Mesenchymal stem cell (in vitro differentiated cells and primary cell): ENCODE measurements at regions not wholly inside any gene's neighbourhood (a gene's known extent, or its start where the extent isn't known, plus 50 kb on each side); places are given as distances from the start of the nearest gene placed in this dataset.

Source experiments
- DNase-seq: peaks from one replicate; pipeline ENCODE4 v3.0.0-alpha.2; 2013
- H2AFZ ChIP-seq: one replicate; pipeline ENCODE4 v1.6.1; 2013; ENCODE audit warnings: low read depth, mild to moderate bottlenecking, control low read depth, inconsistent platforms, low read length, moderate library complexity
- H2AK5ac ChIP-seq: 2 replicates; pipeline ENCODE4 v1.6.1; 2013; ENCODE audit warnings: low read length, moderate library complexity, mild to moderate bottlenecking, inconsistent platforms; ENCODE audit not compliant: severe bottlenecking
- H2BK120ac ChIP-seq: one replicate; pipeline ENCODE4 v1.6.1; 2013; ENCODE audit warnings: low read depth, mild to moderate bottlenecking, inconsistent platforms, low read length, moderate library complexity
- H2BK12ac ChIP-seq, 2 experiments: one replicate each; pipeline ENCODE4 v1.6.1; 2013; ENCODE audit warnings: inconsistent platforms in 2 of 2, low read length in 2 of 2, mild to moderate bottlenecking in 2 of 2, moderate library complexity in 2 of 2, control low read depth in 1 of 2
- H2BK15ac ChIP-seq: one replicate; pipeline ENCODE4 v1.6.1; 2013; ENCODE audit warnings: mild to moderate bottlenecking, low read depth, inconsistent platforms; ENCODE audit not compliant: poor library complexity, severe bottlenecking
- H2BK5ac ChIP-seq: 2 replicates; pipeline ENCODE4 v1.6.1; 2013; ENCODE audit warnings: low read depth, mild to moderate bottlenecking, low read length, control low read depth, inconsistent platforms; ENCODE audit not compliant: poor library complexity, severe bottlenecking
- H3K14ac ChIP-seq, 2 experiments: one replicate each; pipeline ENCODE4 v1.6.1; 2013; ENCODE audit warnings: inconsistent platforms in 2 of 2, low read length in 2 of 2, control low read depth in 1 of 2, mild to moderate bottlenecking in 1 of 2, moderate library complexity in 1 of 2
- H3K18ac ChIP-seq, 2 experiments: one replicate each; pipeline ENCODE4 v1.6.1; 2013; ENCODE audit warnings: inconsistent platforms in 2 of 2, low read length in 2 of 2, control low read depth in 1 of 2, low read depth in 1 of 2, mild to moderate bottlenecking in 1 of 2
- H3K23ac ChIP-seq, 2 experiments: one replicate each; pipeline ENCODE4 v1.6.1; 2013; ENCODE audit warnings: inconsistent platforms in 2 of 2, low read length in 2 of 2, mild to moderate bottlenecking in 2 of 2, moderate library complexity in 2 of 2, control low read depth in 1 of 2
- H3K27ac ChIP-seq: 2 replicates; pipeline ENCODE4 v1.5.1; 2013; ENCODE audit warnings: mild to moderate bottlenecking, moderate library complexity, low read length, control low read depth, inconsistent platforms; ENCODE audit not compliant: poor library complexity, severe bottlenecking
- H3K27me3 ChIP-seq, 2 experiments: 2 replicates each; pipeline versions ENCODE4 v1.6.1 to v1.7.0; 2013; ENCODE audit warnings: low read length in 2 of 2, mild to moderate bottlenecking in 2 of 2, moderate library complexity in 2 of 2, control low read depth in 1 of 2, inconsistent platforms in 1 of 2; ENCODE audit not compliant: control insufficient read depth in 1 of 2, insufficient read depth in 1 of 2
- H3K36me3 ChIP-seq, 2 experiments: 2 replicates each; pipeline versions ENCODE4 v1.6.1 to v1.7.0; 2013; ENCODE audit warnings: low read length in 2 of 2, control low read depth in 1 of 2, inconsistent platforms in 1 of 2, low read depth in 1 of 2, mild to moderate bottlenecking in 1 of 2; ENCODE audit not compliant: insufficient read depth in 2 of 2, control insufficient read depth in 1 of 2
- H3K4ac ChIP-seq, 2 experiments: one replicate each; pipeline ENCODE4 v1.6.1; 2013; ENCODE audit warnings: inconsistent platforms in 2 of 2, low read length in 2 of 2, mild to moderate bottlenecking in 2 of 2, moderate library complexity in 2 of 2, control low read depth in 1 of 2, low read depth in 1 of 2
- H3K4me1 ChIP-seq: 2 replicates; pipeline ENCODE4 v1.6.1; 2013; ENCODE audit warnings: low read depth, low read length, control low read depth; ENCODE audit not compliant: control insufficient read depth, insufficient read depth
- H3K4me2 ChIP-seq: 2 replicates; pipeline ENCODE4 v1.6.1; 2013; ENCODE audit warnings: low read length, mild to moderate bottlenecking, inconsistent platforms; ENCODE audit not compliant: poor library complexity, severe bottlenecking
- H3K4me3 ChIP-seq, 2 experiments: 2 replicates each; pipeline versions ENCODE4 v1.5.1 to v1.7.0; 2013; ENCODE audit warnings: low read length in 2 of 2, mild to moderate bottlenecking in 2 of 2, control low read depth in 1 of 2, low read depth in 1 of 2; ENCODE audit not compliant: insufficient read depth in 1 of 2
- H3K79me1 ChIP-seq: replicated peaks from 2 replicates; pipeline ENCODE4 v1.6.1; 2013; ENCODE audit warnings: mild to moderate bottlenecking, control low read depth, low read length, inconsistent platforms; ENCODE audit not compliant: poor library complexity, severe bottlenecking
- H3K9ac ChIP-seq: 2 replicates; pipeline ENCODE4 v1.7.0; 2013; ENCODE audit warnings: mild to moderate bottlenecking, low read length, moderate library complexity
- H3K9me3 ChIP-seq: 2 replicates; pipeline ENCODE4 v1.7.0; 2013; ENCODE audit warnings: mild to moderate bottlenecking, low read length; ENCODE audit not compliant: control insufficient read depth
- H4K8ac ChIP-seq: one replicate; pipeline ENCODE4 v1.6.1; 2013; ENCODE audit warnings: inconsistent platforms, mild to moderate bottlenecking, low read length, moderate library complexity
- H4K91ac ChIP-seq: one replicate; pipeline ENCODE4 v1.6.1; 2013; ENCODE audit warnings: mild to moderate bottlenecking, low read length, inconsistent platforms
- WGBS: methylation state at CpG from one replicate; pipeline ENCODE4 v1.1.7; 2013; ENCODE audit warnings: mixed read lengths; 5-methylcytosine and 5-hydroxymethylcytosine counted together

- peak; percentile 18 for DNase-seq
- Histone ChIP-seq H2BK120ac (no peak overlapping the region), H3K4ac (no peak overlapping the region), H3K4me2 (no peak overlapping the region), H3K23ac (no peak overlapping the region), H3K9ac (no peak overlapping the region), H3K9me3 (peaks cover 5% of the 10 kb centered on the region), H2BK5ac (no peak overlapping the region), H4K91ac (no peak overlapping the region), H3K27me3 (no peaks in the 10 kb centered on the region), H3K18ac (no peak overlapping the region), H3K4me3 (no peak overlapping the region), H3K14ac (no peak overlapping the region), H3K27ac (no peak overlapping the region), H3K4me1 (no peaks in the 10 kb centered on the region), H2BK15ac (no peak overlapping the region), H3K36me3 (no peaks in the 10 kb centered on the region), H2BK12ac (no peak overlapping the region), H2AK5ac (no peak overlapping the region), H3K79me1 (no peaks in the 10 kb centered on the region), H2AFZ (no peak overlapping the region), H4K8ac (no peak overlapping the region)
These were observed 171.8 kb downstream of the UBE2E3 start for GRCh38 chr2:181152226-181152625.

GRCh38 chr2:181152701-181153100 is 172.3 kb downstream of the UBE2E3 start:
- H2BK5ac ChIP-seq: peak overlapping the region; percentile 19
- no peak overlapping the region for H3K9ac ChIP-seq
- H3K18ac ChIP-seq: no peak overlapping the region
- no peak overlapping the region for H2BK120ac ChIP-seq
- H2BK12ac ChIP-seq: no peak overlapping the region
- no peak overlapping the region for H3K27ac ChIP-seq
- no CpG with 5 or more reads among the region's 2 CpGs for WGBS
- H3K14ac ChIP-seq: no peak overlapping the region
- no peaks in the 10 kb centered on the region for H3K36me3 ChIP-seq
- H3K9me3 ChIP-seq: peaks cover 5% of the 10 kb centered on the region
- H3K4me3 ChIP-seq: no peak overlapping the region
- H3K23ac ChIP-seq: no peak overlapping the region
- H3K79me1 ChIP-seq: no peaks in the 10 kb centered on the region
- no peak overlapping the region for H2BK15ac ChIP-seq
- no peaks in the 10 kb centered on the region for H3K27me3 ChIP-seq
- no peak overlapping the region for H2AFZ ChIP-seq
- no peak overlapping the region for H3K4me2 ChIP-seq
- peak; percentile 18 for DNase-seq
- no peak overlapping the region for H4K8ac ChIP-seq
- no peak overlapping the region for H4K91ac ChIP-seq
- H3K4ac ChIP-seq: no peak overlapping the region
- H3K4me1 ChIP-seq: no peaks in the 10 kb centered on the region
- H2AK5ac ChIP-seq: no peak overlapping the region

- WGBS: 100% methylated on average over 1 of the region's 1 CpG
- no peak overlapping the region for H3K4me3 ChIP-seq
- H3K23ac ChIP-seq: no peak overlapping the region
These were observed 173.5 kb downstream of the UBE2E3 start for GRCh38 chr2:181153886-181154285.

GRCh38 chr2:181157326-181157725 is 176.9 kb downstream of the UBE2E3 start:
- H3K27me3 ChIP-seq: no peaks in the 10 kb centered on the region
- H2BK120ac ChIP-seq: no peak overlapping the region
- peaks cover 5% of the 10 kb centered on the region for H3K9me3 ChIP-seq
- no peak overlapping the region for H3K14ac ChIP-seq
- no peak overlapping the region for H3K4me2 ChIP-seq
- no peaks in the 10 kb centered on the region for H3K79me1 ChIP-seq
- no peak overlapping the region for H3K23ac ChIP-seq
- peak; percentile 18 for DNase-seq
- no peak overlapping the region for H4K8ac ChIP-seq
- H2BK5ac ChIP-seq: no peak overlapping the region
- no peaks in the 10 kb centered on the region for H3K36me3 ChIP-seq
- no peak overlapping the region for H2BK15ac ChIP-seq
- H3K9ac ChIP-seq: no peak overlapping the region
- no peak overlapping the region for H2AK5ac ChIP-seq
- no peak overlapping the region for H3K27ac ChIP-seq
- H2BK12ac ChIP-seq: no peak overlapping the region
- no peaks in the 10 kb centered on the region for H3K4me1 ChIP-seq
- no peak overlapping the region for H3K18ac ChIP-seq
- H3K4me3 ChIP-seq: no peak overlapping the region
- 61% methylated on average over 3 of the region's 4 CpGs for WGBS
- no peak overlapping the region for H2AFZ ChIP-seq
- no peak overlapping the region for H4K91ac ChIP-seq
- no peak overlapping the region for H3K4ac ChIP-seq

More at GRCh38 chr2:181153886-181154285, 173.5 kb downstream of the UBE2E3 start:
- Histone ChIP-seq H2BK12ac (no peak overlapping the region), H3K36me3 (no peaks in the 10 kb centered on the region), H2BK120ac (no peak overlapping the region), H2AK5ac (no peak overlapping the region), H3K14ac (no peak overlapping the region), H3K18ac (no peak overlapping the region), H2AFZ (no peak overlapping the region), H3K4me1 (no peaks in the 10 kb centered on the region), H3K4me2 (no peak overlapping the region), H3K4ac (no peak overlapping the region), H3K79me1 (no peaks in the 10 kb centered on the region), H3K9ac (no peak overlapping the region), H4K91ac (no peak overlapping the region), H2BK15ac (no peak overlapping the region), H3K9me3 (peaks cover 5% of the 10 kb centered on the region), H4K8ac (no peak overlapping the region), H3K27ac (no peak overlapping the region), H3K27me3 (no peaks in the 10 kb centered on the region), H2BK5ac (no peak overlapping the region)
- DNase-seq: no peak
